ENCODE measurements at regions not wholly inside any gene's neighbourhood (a gene's known extent, or its start where the extent isn't known, plus 50 kb on each side); places are given as distances from the start of the nearest gene placed in this dataset.
"Not testable (repeated sequence)": the region's sequence is repeated elsewhere in the genome, so short reads cannot be mapped to it uniquely, and the experiment has no call there.

GRCh38 chr11:115644856-115645255 is 140.6 kb upstream of the CADM1 start:
- in situ Hi-C loops (cut with MboI; ENCODE audit: low sequenced_read_pairs, unreplicated experiment) = no loop called here
- no peak for DNase-seq (ENCODE audit: low spot score)
- no peak for TF ChIP-seq CTCF (IDR thresholded peaks at IDR 0.05; ENCODE audit: borderline replicate concordance, control extremely low read depth, extremely low read depth, insufficient read depth, missing control alignments)

- in situ Hi-C loops (cut with MboI; ENCODE audit: low sequenced_read_pairs, unreplicated experiment) = no loop called here
- no peak for TF ChIP-seq CTCF (IDR thresholded peaks at IDR 0.05; ENCODE audit: borderline replicate concordance, control extremely low read depth, extremely low read depth, insufficient read depth, missing control alignments)
- DNase-seq (ENCODE audit: low spot score) = no peak
Observed at GRCh38 chr11:115643549-115644270, 139.5 kb upstream of the CADM1 start.

GRCh38 chr11:115642660-115643059 is 138.4 kb upstream of the CADM1 start:
- TF ChIP-seq CTCF (IDR thresholded peaks at IDR 0.05; ENCODE audit: borderline replicate concordance, control extremely low read depth, extremely low read depth, insufficient read depth, missing control alignments) = no peak
- no peak for DNase-seq (ENCODE audit: low spot score)
- in situ Hi-C loops (cut with MboI; ENCODE audit: low sequenced_read_pairs, unreplicated experiment) = no loop called here

- DNase-seq (ENCODE audit: low spot score) = no peak
- TF ChIP-seq CTCF (IDR thresholded peaks at IDR 0.05; ENCODE audit: borderline replicate concordance, control extremely low read depth, extremely low read depth, insufficient read depth, missing control alignments) = no peak
- in situ Hi-C loops (cut with MboI; ENCODE audit: low sequenced_read_pairs, unreplicated experiment) = no loop called here
Observed at GRCh38 chr11:115637599-115638241, 133.5 kb upstream of the CADM1 start.

- no peak for DNase-seq (ENCODE audit: low spot score)
- in situ Hi-C loops (cut with MboI; ENCODE audit: low sequenced_read_pairs, unreplicated experiment) = no loop called here
- TF ChIP-seq CTCF (IDR thresholded peaks at IDR 0.05; ENCODE audit: borderline replicate concordance, control extremely low read depth, extremely low read depth, insufficient read depth, missing control alignments) = no peak
Observed at GRCh38 chr11:115636753-115637527, 132.7 kb upstream of the CADM1 start.

GRCh38 chr11:115633977-115634376 is 129.8 kb upstream of the CADM1 start:
- DNase-seq (ENCODE audit: low spot score); in situ Hi-C loops (cut with MboI; ENCODE audit: low sequenced_read_pairs, unreplicated experiment): not testable (repeated sequence)

- in situ Hi-C loops (cut with MboI; ENCODE audit: low sequenced_read_pairs, unreplicated experiment) = no loop called here
- DNase-seq (ENCODE audit: low spot score) = no peak
- TF ChIP-seq CTCF (IDR thresholded peaks at IDR 0.05; ENCODE audit: borderline replicate concordance, control extremely low read depth, extremely low read depth, insufficient read depth, missing control alignments) = no peak
Observed at GRCh38 chr11:115632061-115632460, 127.8 kb upstream of the CADM1 start.

All from GM13976 (cell line).